IPS-15b (cell line): ENCODE measurements at regions not wholly inside any gene's neighbourhood (a gene's known extent, or its start where the extent isn't known, plus 50 kb on each side); places are given as distances from the start of the nearest gene placed in this dataset.

Experiments
- H3K27me3 ChIP-seq: one replicate; pipeline ENCODE4 v1.6.1; 2013; ENCODE audit warnings: low read length; ENCODE audit not compliant: control insufficient read depth, insufficient read depth
- H3K36me3 ChIP-seq: one replicate; pipeline ENCODE4 v1.6.1; 2013; ENCODE audit warnings: low read length; ENCODE audit not compliant: control insufficient read depth, insufficient read depth
- H3K4me1 ChIP-seq: one replicate; pipeline ENCODE4 v1.6.1; 2013; ENCODE audit warnings: mild to moderate bottlenecking, low read length; ENCODE audit not compliant: control insufficient read depth, insufficient read depth
- H3K4me3 ChIP-seq: one replicate; pipeline ENCODE4 v1.5.1; 2013; ENCODE audit warnings: low read depth, low read length
- H3K9ac ChIP-seq: one replicate; pipeline ENCODE4 v1.6.1; 2013; ENCODE audit warnings: low read depth, mild to moderate bottlenecking, low read length
- H3K9me3 ChIP-seq: one replicate; pipeline ENCODE4 v1.6.1; 2013; ENCODE audit warnings: mild to moderate bottlenecking, low read length; ENCODE audit not compliant: control insufficient read depth, insufficient read depth

- no peaks in the 10 kb centered on the region for H3K36me3 ChIP-seq
- H3K9me3 ChIP-seq, result no peaks in the 10 kb centered on the region
- H3K4me1 ChIP-seq, result no peaks in the 10 kb centered on the region
- no peak overlapping the region for H3K9ac ChIP-seq
- H3K4me3 ChIP-seq, result no peak overlapping the region
- no peaks in the 10 kb centered on the region for H3K27me3 ChIP-seq
These were observed 512.8 kb upstream of the TENM4 start for GRCh38 chr11:79953629-79954028.

GRCh38 chr11:79950741-79951140, 509.9 kb upstream of the TENM4 start:
- Histone ChIP-seq H3K9ac (no peak overlapping the region), H3K4me1 (no peaks in the 10 kb centered on the region), H3K36me3 (no peaks in the 10 kb centered on the region), H3K9me3 (no peaks in the 10 kb centered on the region), H3K4me3 (no peak overlapping the region), H3K27me3 (no peaks in the 10 kb centered on the region)

DNA sequence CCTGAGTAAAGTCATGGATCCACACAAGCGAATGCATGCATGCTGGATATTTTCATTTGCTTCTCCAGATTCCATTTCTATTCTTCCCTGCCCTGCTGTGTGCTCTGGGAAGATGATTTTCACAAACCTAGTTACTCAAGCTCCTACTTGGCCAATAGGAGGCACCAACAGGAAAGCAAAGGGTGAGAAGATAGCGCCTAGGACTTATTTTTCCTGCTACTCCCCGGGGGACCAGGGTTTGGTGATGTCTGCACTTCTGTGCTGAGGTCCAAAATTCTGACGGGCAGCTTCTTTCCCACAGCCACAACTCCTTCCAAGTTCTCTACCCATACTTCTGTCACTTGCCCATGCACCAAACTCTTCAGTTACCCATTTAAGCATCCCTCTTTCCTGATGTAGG, 509.3 kb upstream of the TENM4 start:
- no peaks in the 10 kb centered on the region for H3K27me3 ChIP-seq
- H3K9me3 ChIP-seq, result no peaks in the 10 kb centered on the region
- H3K9ac ChIP-seq, result no peak overlapping the region
- no peaks in the 10 kb centered on the region for H3K4me1 ChIP-seq
- H3K36me3 ChIP-seq, result no peaks in the 10 kb centered on the region
- no peak overlapping the region for H3K4me3 ChIP-seq

- Histone ChIP-seq H3K9ac (no peak overlapping the region), H3K36me3 (no peaks in the 10 kb centered on the region), H3K9me3 (no peaks in the 10 kb centered on the region), H3K27me3 (no peaks in the 10 kb centered on the region), H3K4me3 (no peak overlapping the region), H3K4me1 (no peaks in the 10 kb centered on the region)
These were observed 508.7 kb upstream of the TENM4 start for GRCh38 chr11:79949574-79949973.

DNA sequence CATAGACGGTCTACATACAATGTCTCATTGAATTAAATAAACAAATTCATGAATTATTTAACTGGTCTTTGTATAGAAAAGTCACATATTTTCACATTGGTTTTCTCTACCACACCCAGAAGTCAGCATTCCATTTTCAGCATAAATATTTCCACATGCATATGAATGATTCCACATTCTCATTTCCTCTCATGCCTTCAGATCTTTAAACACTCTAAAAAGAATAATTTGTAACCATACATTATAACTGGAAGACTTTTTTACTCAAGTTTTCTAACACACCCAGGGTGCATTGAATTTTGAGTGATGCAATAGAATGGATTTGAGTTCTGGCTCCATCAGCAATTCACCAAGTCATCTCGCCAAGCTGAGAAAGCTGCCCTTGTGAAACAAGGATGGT, 501.8 kb upstream of the TENM4 start:
- no peak overlapping the region for H3K4me3 ChIP-seq
- H3K36me3 ChIP-seq, result no peaks in the 10 kb centered on the region
- peaks cover 2% of the 10 kb centered on the region for H3K4me1 ChIP-seq
- no peaks in the 10 kb centered on the region for H3K9me3 ChIP-seq
- no peaks in the 10 kb centered on the region for H3K27me3 ChIP-seq
- no peak overlapping the region for H3K9ac ChIP-seq

DNA sequence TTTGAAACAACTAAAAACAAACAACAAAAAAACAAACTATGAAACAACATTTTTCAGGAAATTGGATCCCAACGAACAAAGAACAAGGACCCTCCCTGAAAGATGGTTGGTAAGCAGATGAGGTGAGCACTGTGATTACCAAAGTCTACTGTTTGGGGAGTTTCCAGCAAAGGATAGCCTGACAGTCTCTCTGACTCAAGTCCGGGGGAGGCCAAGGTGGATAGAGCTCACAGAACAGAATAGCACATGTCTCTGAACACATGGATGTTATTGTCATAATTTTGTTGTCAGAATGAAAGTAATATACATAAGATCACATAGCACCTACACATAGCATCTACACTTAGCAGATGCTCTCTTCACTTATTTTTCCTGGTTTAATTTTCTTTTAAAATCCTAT, 501.3 kb upstream of the TENM4 start:
- Histone ChIP-seq H3K27me3 (no peaks in the 10 kb centered on the region), H3K9ac (no peak overlapping the region), H3K9me3 (no peaks in the 10 kb centered on the region), H3K4me3 (no peak overlapping the region), H3K4me1 (peaks cover 2% of the 10 kb centered on the region), H3K36me3 (no peaks in the 10 kb centered on the region)

- Histone ChIP-seq H3K36me3 (no peaks in the 10 kb centered on the region), H3K4me3 (no peak overlapping the region), H3K4me1 (peaks cover 2% of the 10 kb centered on the region), H3K27me3 (no peaks in the 10 kb centered on the region), H3K9me3 (no peaks in the 10 kb centered on the region), H3K9ac (no peak overlapping the region)
These were observed 500.3 kb upstream of the TENM4 start for GRCh38 chr11:79940974-79941735.

DNA sequence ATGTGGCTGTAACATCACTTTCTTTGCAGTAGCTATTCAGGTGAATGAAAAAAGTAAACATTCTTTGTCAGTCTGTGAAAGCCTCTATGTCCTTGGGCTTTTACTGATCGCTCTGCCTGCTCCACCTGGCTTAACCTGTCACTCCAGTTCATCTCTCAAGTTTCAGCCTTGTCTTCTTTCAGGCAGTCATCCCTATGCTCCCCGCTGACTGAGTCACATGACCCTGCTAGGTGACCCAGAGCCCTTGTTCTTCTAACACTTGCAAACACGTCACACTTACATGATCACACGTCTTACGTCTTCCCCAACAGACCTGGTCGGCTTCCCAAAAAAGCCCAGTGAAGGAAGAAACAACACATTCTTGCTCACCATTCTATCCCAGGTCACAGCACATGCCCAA, 499.3 kb upstream of the TENM4 start:
- Histone ChIP-seq H3K9me3 (no peaks in the 10 kb centered on the region), H3K27me3 (no peaks in the 10 kb centered on the region), H3K4me3 (no peak overlapping the region), H3K36me3 (no peaks in the 10 kb centered on the region), H3K9ac (no peak overlapping the region), H3K4me1 (peaks cover 2% of the 10 kb centered on the region)

GRCh38 chr11:79939111-79939510, 498.3 kb upstream of the TENM4 start:
- no peaks in the 10 kb centered on the region for H3K36me3 ChIP-seq
- H3K4me1 ChIP-seq, result peaks cover 2% of the 10 kb centered on the region
- H3K9ac ChIP-seq, result no peak overlapping the region
- H3K9me3 ChIP-seq, result no peaks in the 10 kb centered on the region
- H3K4me3 ChIP-seq, result no peak overlapping the region
- H3K27me3 ChIP-seq, result no peaks in the 10 kb centered on the region

DNA sequence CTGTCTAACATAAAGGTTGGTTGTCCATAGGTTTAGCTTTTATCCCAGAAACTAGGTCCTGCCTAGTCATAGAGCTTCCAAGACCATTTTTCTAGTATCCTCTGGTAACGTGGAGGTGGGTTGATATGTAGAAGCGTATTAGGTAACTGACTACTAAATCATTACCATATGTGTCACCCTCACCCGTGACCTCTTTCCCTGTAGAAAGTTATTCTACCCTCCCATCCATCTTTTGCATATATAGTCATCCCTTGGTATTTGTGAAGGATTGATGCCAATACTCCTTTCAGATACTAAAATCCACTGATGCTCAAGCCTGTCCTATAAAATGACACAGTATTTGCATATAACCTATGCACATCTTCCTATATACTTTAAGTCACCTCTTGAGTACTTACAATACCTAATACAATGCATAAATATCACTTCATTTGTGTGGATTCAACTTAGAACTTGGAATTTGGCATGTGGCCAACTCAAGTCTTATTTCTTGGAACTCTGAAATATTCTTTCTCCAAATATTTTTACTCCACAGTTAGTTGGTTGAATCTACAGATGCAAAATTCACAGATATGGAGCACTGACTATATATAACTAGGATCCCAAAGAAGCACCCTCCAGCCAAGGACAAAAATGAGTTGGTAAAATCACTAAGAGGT, 497.0 kb upstream of the TENM4 start:
- Histone ChIP-seq H3K9me3 (no peaks in the 10 kb centered on the region), H3K36me3 (no peaks in the 10 kb centered on the region), H3K27me3 (no peaks in the 10 kb centered on the region), H3K4me1 (peaks cover 2% of the 10 kb centered on the region), H3K4me3 (no peak overlapping the region), H3K9ac (no peak overlapping the region)

DNA sequence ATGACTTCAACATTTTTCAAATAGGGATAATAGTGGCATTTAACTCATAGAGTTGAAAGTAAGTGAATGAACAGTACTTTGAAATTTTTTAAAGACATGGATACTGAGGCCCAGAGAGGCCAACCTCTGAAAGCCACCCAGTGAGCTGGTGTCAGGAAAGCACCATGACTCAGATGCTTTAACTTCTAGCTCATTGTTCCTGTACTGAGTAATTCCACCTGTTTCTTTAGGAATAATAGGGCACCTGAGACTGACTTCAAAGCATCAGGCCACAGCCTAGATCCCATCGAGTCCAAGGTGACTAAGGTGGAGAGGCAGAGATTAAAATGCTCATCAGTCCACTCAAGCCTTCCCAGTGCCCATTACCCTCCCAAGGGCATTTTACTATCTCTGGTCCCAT, 491.8 kb upstream of the TENM4 start:
- Histone ChIP-seq H3K27me3 (no peaks in the 10 kb centered on the region), H3K9me3 (no peaks in the 10 kb centered on the region)

DNA sequence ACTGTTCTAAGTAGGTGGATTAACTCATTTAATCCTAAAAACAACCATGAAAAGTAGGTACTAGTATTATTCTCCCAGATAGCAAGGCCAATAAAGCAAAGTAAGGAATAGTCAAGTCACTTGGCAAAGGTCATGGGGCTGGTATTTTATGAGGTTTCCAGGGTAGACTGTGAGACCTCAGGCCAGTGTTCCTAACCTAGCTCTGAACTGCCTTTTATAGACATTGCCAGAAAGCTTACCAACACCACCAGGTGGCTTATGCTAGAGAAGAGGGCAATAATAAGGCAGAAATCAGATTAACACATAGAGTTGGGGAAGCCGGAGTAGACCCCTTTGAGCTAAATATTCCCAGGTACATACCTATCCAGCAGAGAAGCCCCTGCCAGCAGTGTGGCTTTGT, 490.9 kb upstream of the TENM4 start:
- Histone ChIP-seq H3K4me1 (no peaks in the 10 kb centered on the region), H3K4me3 (no peak overlapping the region), H3K9ac (no peak overlapping the region), H3K27me3 (no peaks in the 10 kb centered on the region), H3K9me3 (no peaks in the 10 kb centered on the region), H3K36me3 (no peaks in the 10 kb centered on the region)

More for the DNA sequence above, 491.8 kb upstream of the TENM4 start:
- H3K4me3 ChIP-seq, result no peak overlapping the region
- no peak overlapping the region for H3K9ac ChIP-seq
- H3K36me3 ChIP-seq, result no peaks in the 10 kb centered on the region
- no peaks in the 10 kb centered on the region for H3K4me1 ChIP-seq
